ENCODE measurements at regions not wholly inside any gene's neighbourhood (a gene's known extent, or its start where the extent isn't known, plus 50 kb on each side); places are given as distances from the start of the nearest gene placed in this dataset.

GRCh38 chr10:29685506-29685905 lies 50.7 kb upstream of the SVIL start:
- Histone ChIP-seq H3K27ac (ENCODE audit: low read depth, low read length) (no peak overlapping the region), H3K9me3 (ENCODE audit: control insufficient read depth in 2 of 3, low read length in 3 of 3) (no peaks in the 10 kb centered on the region), H3K4me3 (ENCODE audit: low read length) (no peak overlapping the region), H3K27me3 (ENCODE audit: control insufficient read depth in 2 of 2, insufficient read depth in 2 of 2, low read length in 2 of 2) (no peaks in the 10 kb centered on the region), H3K4me1 (ENCODE audit: control insufficient read depth in 2 of 2, insufficient read depth in 2 of 2, low read length in 2 of 2) (peaks cover 35 to 45% of the 10 kb centered on the region in 2 donors), H3K36me3 (ENCODE audit: control insufficient read depth in 2 of 3, insufficient read depth in 3 of 3, low read length in 3 of 3) (no peaks in the 10 kb centered on the region)
- Mint-ChIP-seq H3K27ac (peak overlapping the region in 8 of 9 donors; percentile 34 to 99 (median 96)), H3K4me1 (peaks cover 54 to 100% (median 87%) of the 10 kb centered on the region in 7 donors), H3K27me3 (peaks cover 0 to 3% (median 0%) of the 10 kb centered on the region in 5 donors), H3K36me3 (peaks cover 4 to 47% (median 38%) of the 10 kb centered on the region in 5 donors), H3K9me3 (peaks cover 0 to 17% (median 5%) of the 10 kb centered on the region in 11 donors), H3K4me3 (no peak overlapping the region)
- CTCF ChIA-PET, result no interaction called here
- POLR2A ChIA-PET, result no interaction called here
- DNase-seq (no peak), ATAC-seq (no peak)
- intact Hi-C loops (cut with micrococcal nuclease), result no loop called here
